HG03469 (cell line): ENCODE measurements at regions not wholly inside any gene's neighbourhood (a gene's known extent, or its start where the extent isn't known, plus 50 kb on each side); places are given as distances from the start of the nearest gene placed in this dataset.
"Not testable (repeated sequence)": the region's sequence is repeated elsewhere in the genome, so short reads cannot be mapped to it uniquely, and the experiment has no call there.

ENCODE experiments used
- ATAC-seq: cut with Tn5 transposase; IDR thresholded peaks from one replicate; pipeline ENCODE4 v1.9.1; 2021; ENCODE audit warnings: mild to moderate bottlenecking, moderate library complexity, moderate number of reproducible peaks; ENCODE audit not compliant: unreplicated experiment

DNA sequence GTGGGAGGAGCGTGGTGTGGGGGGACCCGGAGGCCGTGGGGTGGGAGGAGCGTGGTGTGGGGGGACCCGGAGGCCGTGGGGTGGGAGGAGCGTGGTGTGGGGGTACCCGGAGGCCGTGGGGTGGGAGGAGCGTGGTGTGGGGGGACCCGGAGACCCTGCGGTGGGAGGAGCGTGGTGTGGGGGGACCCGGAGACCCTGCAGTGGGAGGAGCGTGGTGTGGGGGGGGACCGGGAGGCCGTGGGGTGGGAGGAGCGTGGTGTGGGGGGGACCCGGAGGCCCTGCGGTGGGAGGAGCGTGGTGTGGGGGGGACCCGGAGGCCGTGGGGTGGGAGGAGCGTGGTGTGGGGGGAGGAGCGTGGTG, 203.5 kb downstream of the DLL1 start:
- not testable (repeated sequence) for ATAC-seq

DNA sequence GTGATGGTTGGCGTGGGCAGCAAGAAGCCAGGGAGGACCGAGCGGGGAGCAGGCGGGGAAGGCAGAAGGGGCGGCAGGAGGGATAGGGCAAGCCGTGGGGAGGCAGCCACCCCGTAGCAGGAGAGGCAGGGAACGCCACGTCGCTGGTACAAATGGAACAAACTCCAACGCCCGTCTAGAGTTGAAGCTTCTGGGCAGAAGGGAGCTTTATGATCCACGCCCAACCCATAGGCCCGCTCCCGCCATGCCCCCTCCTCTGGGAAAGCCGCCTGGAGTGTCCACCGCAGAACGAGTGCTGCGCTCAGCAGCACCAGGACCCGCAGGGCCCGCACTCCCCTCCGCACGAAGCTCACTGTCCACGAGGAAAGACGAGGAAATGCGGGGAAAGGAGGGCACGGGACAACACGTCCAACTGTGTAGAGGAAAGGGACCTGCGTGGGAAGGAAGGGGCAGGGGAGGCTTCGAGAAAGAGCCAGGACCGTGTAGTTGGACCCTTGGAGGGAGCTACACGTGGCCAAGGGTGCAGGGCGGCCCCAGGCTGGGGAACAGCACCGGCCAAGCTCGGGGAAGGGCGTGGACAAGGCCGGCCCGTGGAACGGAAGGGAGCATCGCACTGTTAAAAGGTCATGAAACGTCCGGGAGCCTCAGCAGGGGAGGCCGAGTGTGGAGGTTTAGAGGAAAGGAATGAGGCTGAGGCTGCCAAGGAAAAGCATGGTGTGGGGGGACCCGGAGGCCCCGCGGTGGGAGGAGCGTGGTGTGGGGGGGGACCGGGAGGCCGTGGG, 204.0 kb downstream of the DLL1 start:
- no peak for ATAC-seq

DNA sequence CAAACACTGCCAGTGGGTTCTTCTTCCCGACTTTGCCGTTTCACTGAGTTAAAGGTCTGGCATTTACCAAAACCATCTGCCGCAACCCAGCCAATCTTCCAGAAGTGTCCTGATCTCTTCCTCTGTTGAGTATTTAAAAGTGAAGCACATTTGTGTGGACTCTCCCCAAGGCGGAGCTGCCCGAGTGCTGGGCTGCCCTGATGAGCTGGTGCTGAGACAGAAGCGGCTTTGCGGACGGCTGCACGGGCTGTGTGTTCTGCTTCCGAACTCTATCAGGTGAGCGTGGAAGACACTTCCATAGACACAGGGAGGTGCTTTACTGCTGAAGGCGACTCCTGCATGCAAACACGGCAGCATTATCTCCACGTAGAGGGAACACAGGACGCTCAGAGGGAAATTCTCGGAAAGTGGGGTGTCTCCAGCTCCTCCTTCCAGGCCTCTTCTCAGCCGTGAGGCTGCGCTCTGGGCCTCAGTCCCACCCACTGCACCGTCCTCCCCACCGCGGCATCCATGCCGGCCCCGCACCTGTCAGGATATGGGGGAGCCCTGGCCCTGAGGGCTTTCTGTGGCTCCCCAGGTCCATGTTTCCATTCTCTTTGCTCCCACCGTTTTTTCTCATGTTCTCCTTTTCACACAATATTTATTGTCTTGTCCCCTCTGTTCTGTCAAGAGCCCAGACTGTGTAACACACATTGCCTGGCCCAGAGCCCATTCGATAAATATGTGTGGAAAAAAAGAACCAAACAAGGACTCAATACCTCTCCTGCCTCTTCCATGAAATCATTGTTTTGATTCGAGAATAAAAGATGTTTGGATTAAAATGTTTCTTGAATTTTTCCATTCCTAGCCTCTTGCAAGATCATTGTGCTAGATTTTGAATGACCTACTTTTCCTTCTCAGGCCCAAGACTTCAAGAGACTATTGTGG, 205.1 kb downstream of the DLL1 start:
- no peak for ATAC-seq

DNA sequence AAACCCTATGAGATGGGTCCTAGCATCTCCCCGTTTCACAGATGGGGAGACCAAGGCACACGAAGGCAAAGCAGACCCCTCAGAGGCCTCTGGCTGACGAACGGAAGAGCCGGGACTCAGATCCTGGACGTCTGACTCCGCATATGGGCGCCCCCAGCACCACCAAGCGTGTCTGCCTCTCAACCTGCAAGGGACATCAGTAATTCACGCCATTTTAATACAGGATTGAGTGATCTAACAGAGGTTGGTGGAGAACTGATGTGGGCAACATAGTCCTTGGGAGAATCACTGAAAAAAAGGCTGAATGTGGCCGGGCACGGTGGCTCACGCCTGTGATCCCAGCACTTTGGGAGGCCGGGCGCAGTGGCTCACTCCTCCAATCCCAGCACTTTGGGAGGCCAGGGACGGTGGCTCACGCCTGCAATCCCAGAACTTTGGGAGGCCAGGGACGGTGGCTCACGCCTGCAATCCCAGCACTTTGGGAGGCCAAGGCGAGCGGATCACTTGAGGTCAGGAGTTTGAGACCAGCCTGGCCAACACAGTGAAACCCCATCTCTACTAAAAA, 206.6 kb downstream of the DLL1 start:
- ATAC-seq, result no peak

DNA sequence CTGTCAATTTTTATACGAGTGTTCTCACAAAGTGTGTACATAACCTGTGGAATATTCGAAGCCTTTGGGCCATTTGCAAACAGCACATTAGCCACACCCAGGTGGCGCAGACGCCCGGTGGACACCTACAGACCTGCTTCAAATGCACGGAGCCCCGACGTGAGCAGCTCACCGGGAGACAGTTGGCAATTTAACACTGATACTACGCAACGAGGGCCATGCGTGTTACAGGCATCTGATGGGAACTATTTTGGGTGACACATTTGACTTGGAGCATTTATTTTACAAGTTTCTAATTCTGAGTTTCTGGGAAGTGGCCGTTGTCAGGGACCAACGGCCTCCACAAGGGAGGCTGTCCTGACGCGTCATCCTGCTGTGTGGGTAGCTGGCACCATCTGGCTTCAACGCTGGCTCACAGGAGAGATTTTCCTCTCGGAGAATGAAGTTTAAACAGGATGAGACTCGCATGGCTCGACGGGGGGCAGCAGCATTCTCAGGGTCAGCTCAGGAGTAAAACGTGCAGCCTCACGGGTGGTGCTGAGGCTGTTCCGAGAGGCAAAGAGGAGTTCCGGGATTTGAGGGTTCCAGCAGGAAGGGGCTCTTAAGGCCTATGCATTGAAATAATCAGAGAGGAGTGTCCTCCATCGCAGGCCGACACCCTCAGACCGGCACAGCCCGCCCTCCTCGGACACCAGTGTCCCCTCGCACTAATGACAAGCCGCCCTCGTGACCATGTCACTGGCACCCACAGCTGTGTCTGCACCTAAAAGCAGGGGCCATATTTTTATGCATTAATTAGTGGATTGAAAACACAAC, 207.4 kb downstream of the DLL1 start:
- ATAC-seq, result no peak

DNA sequence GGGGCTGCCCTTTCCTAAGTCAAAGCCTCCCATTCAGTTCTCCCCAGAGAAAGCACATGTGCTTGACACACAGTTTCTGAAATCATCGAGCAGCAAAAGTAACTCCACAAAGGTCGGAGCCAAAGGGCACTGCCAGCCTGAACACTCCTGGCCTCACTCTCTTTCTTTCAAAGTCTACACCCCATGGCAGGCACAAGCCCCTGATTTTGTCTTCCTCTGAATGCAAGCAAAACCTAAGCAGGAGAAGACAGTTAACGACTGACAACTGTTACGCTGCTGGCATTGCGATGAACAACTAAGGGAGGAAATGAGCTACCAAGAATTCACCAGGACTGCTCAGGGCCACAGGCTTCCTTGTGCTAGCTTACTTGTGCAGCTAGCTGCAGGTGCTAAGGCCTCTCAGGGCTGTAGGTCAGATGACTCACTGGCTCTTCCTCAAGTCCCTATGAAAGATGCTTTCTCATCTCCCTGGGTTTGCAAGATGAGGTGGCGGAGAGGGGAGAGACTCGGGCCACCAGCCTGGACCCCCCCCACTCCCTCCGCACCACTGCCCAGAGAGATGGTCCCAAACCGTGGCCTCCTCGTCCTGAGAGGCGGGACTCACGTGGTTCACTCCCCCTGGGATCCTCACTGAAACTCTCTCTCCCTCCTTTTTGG, 208.2 kb downstream of the DLL1 start:
- ATAC-seq, result no peak

DNA sequence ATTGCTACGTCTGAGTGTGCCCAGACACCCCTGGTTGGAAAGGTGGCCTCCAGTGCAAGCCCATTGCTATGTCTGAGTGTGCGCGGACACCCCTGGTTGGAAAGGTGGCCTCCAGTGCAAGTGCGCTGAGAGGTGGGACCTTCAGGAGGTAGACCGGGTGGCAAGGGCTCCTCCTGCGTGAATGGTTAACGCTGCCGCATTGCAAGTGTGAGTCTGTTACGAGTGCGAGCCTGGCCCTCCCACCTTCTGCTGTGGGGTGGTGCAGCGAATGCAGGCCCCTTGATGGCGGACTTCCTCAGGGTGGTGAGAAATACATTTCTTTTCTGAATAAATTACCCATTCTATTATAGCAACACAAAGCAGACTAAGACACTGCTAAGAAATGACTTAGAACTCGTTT, 208.8 kb downstream of the DLL1 start:
- no peak for ATAC-seq

DNA sequence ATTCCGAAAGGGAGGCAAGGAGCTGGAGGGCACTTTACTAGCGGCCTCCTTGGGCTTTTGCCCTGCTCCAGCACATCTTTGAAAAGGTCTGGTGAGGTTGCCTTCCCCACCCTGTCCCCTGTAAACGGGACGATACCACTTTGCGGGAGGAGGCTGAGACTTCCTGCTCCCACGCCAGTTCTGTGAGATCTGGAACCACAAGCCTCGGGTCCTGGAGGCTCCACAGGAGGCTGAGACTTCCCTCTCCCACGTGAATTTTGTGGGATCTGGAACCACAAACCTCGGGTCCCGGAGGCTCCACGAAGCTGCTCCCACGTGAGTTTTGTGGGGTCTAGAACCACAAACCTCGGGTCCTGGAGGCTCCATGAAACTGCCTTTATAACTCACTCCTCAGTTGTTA, 209.3 kb downstream of the DLL1 start:
- ATAC-seq, result no peak

DNA sequence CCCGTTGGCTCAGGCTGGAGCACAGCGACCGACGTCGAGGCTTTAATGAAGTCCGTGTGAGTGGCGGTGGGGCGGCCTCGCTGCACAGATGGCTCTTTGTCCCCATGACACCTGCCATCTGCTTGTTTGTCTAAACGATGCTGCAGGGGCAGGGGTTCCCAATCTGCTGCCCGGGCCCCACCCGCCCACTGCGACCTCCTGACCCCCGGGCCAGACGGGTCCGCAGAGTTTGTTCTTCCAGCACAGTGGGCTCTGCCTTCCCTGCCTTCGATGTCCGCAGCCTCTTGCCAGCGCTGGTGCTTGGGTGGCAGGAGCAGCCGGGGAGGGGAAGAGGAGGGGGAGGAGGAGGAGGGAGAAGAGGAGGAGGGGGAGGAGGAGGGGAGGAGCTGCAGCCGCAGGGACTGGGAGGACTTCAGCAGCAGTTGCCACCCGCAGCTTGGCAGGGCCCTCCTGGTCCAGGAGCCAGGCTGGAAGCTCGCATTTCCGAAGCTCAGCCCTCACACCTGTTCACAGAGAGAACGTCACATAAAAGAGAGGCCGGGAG, 210.0 kb downstream of the DLL1 start:
- no peak for ATAC-seq

DNA sequence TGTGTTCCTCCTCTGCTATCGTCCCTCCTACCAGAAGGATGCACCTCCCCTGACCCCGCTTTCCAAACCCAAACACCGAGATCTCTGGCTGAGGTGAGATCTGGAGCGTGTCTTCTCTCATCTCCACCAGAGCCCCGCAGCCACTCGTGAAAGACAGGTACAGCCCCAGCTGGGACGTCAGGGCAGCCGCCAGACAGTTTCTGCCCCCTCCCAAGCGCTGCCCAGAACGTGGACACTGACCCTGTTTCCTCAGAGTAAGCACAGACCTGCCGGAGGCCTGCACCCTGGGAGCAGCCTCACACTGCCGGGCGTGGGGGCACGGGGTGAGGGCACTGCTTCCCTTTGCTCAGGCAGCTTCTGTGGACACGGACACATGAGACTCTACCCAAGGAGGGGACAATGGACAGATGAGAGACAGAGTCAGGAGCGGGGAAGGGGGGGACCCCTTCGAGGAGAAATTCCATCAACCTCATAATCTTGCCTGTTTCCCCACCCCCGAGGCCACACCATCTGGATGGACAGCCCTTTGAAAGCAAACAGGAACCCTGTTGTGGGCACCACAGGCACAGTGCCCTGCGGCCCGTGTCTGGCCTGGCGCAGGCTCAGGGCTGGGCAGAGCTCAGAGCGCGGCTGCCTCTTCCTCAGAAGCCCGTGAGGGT, 210.6 kb downstream of the DLL1 start:
- ATAC-seq, result no peak

DNA sequence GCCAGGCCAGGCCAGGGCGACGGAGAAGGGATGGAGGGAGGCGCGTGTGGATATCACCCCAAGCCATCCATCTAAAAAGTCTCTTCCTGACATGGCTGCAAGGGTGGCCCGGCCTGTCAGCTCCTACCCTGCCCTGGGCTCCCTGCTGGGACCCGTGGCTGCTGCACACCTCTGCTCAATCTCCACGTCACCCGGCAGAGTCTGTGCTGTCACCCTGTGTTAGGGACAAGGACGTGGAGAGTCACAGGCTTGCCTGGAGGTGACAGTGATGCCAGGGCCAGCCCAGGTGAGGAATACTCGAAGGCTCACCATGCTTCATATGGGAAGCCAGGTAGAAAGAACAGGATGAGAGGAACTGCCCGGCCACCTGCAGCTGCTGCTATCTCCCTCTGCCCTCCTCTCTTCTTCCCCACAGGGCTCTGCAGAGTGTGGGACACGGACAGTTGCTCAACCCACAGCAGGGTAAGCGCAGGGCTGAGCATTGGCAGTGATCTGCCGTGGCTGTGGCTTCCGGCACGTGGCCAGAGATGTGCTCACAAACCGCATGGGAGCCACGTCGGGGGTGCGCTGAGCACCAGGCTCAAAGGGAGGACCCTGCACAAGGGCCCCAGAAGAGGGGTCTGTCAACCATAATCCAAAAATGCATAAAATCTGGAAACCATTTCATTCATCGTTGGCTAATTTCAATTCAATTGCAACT, 214.3 kb downstream of the DLL1 start:
- ATAC-seq, result no peak

DNA sequence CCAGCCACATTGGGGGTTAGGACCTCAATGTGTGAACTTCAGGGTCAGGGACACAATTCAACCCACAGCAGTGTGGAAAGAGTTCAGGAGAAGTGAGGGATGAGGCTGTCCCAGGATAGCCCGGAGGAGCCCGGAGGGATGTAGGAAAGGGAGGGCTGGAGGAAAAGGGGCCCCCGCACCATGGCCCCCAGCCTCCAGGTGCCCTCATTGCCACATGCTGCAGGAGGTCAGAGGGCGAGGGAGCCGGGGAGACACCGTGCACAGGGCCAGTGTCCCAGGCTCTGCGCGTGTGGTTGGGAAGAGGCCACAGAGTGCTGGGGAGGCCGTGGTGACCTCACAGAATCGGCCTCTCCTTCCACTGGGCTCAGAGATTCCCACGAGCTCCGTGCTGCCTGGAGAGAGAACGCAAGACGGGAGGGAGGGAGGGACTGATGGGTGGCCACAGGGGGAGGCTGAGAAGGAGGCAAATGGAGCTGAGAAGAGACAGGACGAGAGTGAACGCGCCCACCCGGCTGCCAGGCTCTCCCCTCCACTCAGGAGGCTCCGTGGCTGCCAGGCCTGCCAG, 215.1 kb downstream of the DLL1 start:
- ATAC-seq, result no peak

DNA sequence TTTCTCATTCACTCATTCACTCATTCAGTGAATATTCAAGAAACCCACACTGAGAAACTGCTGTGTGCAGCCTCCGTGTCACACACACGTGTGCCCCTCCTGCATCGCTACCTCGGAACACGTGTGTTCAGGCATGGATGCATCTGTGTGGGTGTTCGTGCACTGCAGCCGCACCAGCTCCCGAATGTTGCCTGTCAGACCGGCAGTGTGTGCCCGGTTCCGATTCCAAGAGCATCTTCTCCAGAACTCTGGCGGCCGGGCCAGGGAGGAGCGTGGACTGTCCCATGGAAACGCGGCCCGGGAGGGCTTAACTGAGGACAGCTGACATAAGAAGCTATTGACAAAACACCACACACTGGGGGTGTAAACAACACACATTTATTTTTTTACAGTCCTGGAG, 216.0 kb downstream of the DLL1 start:
- no peak for ATAC-seq

DNA sequence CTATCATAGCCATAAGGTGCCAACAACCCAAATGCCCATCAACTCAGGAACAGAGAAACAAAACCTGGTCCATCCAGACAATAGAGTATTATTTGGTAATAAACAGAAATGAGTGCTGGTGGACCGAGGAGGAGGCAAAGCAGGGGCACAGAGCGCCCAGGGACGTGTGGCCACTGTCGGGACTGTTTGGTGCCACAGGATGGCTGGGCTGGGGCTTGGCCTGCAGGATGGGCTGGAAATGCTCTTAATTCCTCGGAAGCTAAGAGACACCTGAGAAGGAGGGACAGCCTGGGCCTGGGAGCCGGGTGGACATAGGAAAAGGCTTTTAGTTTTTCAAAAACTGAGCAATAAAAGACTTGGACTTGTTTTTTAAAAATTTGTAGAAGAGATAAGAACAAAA, 216.4 kb downstream of the DLL1 start:
- ATAC-seq, result no peak

DNA sequence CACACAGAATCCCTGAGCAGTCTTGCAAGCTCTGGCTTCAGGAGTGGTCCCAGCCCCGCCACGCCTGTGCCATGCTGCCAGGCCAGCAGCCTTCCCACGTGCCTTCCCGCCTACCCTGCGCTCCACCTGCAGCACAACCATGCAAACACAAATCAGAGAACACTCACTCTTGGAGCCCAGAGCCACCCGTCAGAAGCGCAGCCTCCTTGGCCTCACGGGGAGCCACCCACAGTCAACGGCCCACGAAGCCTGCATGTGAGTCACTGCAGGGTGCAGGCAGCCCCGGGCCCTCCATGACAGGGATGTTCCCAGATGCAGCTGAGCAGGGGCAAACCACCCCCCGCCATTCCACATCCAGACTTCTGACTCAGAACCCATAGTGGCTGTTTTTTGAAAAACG, 217.0 kb downstream of the DLL1 start:
- no peak for ATAC-seq

DNA sequence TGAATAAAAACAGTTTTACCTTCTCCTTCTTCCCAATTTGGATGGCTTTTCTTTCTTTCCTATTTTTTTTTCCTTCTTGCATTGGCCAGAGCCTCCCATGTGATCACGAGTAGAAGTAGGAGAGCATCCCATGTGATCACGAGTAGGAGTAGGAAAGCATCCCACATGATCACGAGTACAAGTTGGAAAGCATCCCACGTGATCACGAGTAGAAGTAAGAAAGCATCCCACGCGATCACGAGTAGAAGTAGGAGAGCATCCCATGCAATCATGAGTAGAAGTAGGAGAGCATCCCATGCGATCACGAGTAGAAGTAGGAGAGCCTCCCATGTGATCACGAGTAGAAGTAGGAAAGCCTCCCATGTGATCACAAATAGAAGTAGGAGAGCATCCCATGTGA, 218.6 kb downstream of the DLL1 start:
- ATAC-seq, result no peak

DNA sequence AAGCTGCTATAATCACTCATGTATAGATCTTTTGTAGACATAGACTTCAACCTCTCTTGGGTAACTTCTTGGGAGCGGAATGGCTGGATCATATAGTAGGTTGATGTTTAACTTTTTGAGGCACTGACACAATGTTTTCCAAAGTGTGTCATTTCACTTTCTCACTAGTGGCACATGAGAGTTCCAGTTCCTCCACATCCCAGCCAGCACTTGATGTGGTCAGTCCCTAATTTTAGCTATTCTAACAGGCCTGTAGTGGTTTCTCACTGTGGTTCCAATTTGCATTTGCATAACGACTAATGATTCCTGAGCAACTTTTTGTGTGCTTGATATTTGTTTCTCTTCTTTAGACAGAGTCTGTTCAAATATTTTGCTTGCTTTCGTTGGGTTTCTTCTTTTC, 221.3 kb downstream of the DLL1 start:
- ATAC-seq, result no peak

DNA sequence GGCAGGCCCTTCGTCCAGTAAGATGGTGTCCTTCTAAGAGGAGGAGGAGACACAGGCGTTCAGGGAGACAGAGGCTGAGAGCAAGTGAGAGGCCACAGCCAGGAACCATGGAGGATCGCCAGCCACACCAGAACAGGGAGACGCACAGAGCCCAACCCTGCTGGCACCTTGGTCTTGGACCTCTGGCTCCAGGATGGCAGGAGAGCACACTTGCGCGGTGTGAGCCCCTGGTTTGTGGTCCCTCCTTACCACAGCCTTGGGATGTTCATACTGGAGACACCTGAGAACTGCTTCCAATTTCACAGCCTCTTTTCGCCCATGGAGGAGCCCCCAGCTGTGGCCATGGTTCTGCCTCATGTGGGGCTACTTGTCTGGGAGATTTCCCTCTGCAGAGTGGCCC, 222.4 kb downstream of the DLL1 start:
- no peak for ATAC-seq

DNA sequence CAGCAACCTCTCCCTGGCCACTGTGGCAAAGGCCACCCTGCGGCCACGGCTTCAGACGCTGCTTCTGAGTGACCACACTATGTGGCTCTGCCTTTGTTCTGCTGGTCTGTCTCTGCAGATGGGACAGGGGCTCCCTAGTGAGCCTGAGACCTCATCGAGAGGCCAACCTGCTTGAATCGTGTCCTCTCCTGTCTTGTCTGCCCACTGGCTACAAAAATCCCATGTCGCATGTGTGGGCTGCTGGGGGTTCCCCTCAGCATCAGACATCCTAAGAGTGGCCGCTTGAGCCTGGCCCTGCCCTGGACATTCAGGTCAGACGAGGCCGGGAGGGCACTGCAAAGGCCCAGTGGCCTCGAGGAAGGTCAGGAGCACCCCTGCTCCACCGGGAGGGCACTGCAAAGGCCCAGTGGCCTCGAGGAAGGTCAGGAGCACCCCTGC, 222.9 kb downstream of the DLL1 start:
- ATAC-seq, result no peak
